Neural cell (in vitro differentiated cells): ENCODE measurements at regions not wholly inside any gene's neighbourhood (a gene's known extent, or its start where the extent isn't known, plus 50 kb on each side); places are given as distances from the start of the nearest gene placed in this dataset.

Source experiments
- H2AFZ ChIP-seq: fragments of 200-600, 300-800 bp; sonication (generic), shearing (Covaris generic); 2 replicates; pipeline ENCODE4 v1.6.0; 2014; ENCODE audit warnings: low read depth, mild to moderate bottlenecking, antibody characterized with exemption, low read length, moderate library complexity
- H3F3A ChIP-seq: fragments of 200-600 bp; shearing (Covaris generic); 2 replicates; pipeline ENCODE4 v1.6.1; 2016; ENCODE audit warnings: mild to moderate bottlenecking, moderate library complexity, mixed read lengths, antibody characterized with exemption, low read length; ENCODE audit not compliant: insufficient read depth, poor library complexity, severe bottlenecking
- H3K27ac ChIP-seq: fragments of 200-600, 300-800 bp; sonication (generic), shearing (Covaris generic); 2 replicates; pipeline ENCODE4 v1.5.1; 2014; ENCODE audit warnings: mild to moderate bottlenecking, low read length, moderate library complexity
- H3K27me3 ChIP-seq: fragments of 300-800, 200-600 bp; sonication (generic), shearing (Covaris generic); 2 replicates; pipeline ENCODE4 v1.6.0; 2014; ENCODE audit warnings: mild to moderate bottlenecking, low read depth, low read length, moderate library complexity; ENCODE audit not compliant: insufficient read depth
- H3K36me3 ChIP-seq: fragments of 300-800, 200-600 bp; sonication (generic), shearing (Covaris generic); 2 replicates; pipeline ENCODE4 v1.5.1; 2014; ENCODE audit warnings: mild to moderate bottlenecking, antibody characterized with exemption, low read length, moderate library complexity; ENCODE audit not compliant: insufficient read depth
- H3K4me2 ChIP-seq: fragments of 300-800, 200-600 bp; sonication (generic), shearing (Covaris generic); 2 replicates; pipeline ENCODE4 v1.6.0; 2014; ENCODE audit warnings: mild to moderate bottlenecking, low read length
- H3K4me3 ChIP-seq: fragments of 300-800, 200-600 bp; sonication (generic), shearing (Covaris generic); 2 replicates; pipeline ENCODE4 v1.5.1; 2014; ENCODE audit warnings: mild to moderate bottlenecking, low read length, moderate library complexity
- H3K79me2 ChIP-seq: fragments of 200-600 bp; shearing (Covaris generic); replicated peaks from 2 replicates; pipeline ENCODE4 v1.6.0; 2014; ENCODE audit warnings: mild to moderate bottlenecking, low read length, moderate library complexity; ENCODE audit not compliant: insufficient read depth
- H3K9ac ChIP-seq: fragments of 300-800, 200-600 bp; sonication (generic), shearing (Covaris generic); 2 replicates; pipeline ENCODE4 v1.6.1; 2016; ENCODE audit warnings: mild to moderate bottlenecking, low read length, mixed read lengths
- H3K9me2 ChIP-seq: fragments of 200-600 bp; shearing (Covaris generic); 2 replicates; pipeline ENCODE4 v1.6.1; 2016; ENCODE audit warnings: mild to moderate bottlenecking, low read length, mixed read lengths; ENCODE audit not compliant: insufficient read depth
- H3K9me3 ChIP-seq: fragments of 200-600, 300-800 bp; sonication (generic), shearing (Covaris generic); 2 replicates; pipeline ENCODE4 v1.6.1; 2016; ENCODE audit warnings: mild to moderate bottlenecking, mixed run types, low read length, moderate library complexity, mixed read lengths
- H4K20me1 ChIP-seq: fragments of 200-600 bp; shearing (Covaris generic); 2 replicates; pipeline ENCODE4 v1.6.1; 2016; ENCODE audit warnings: mild to moderate bottlenecking, mixed run types; ENCODE audit not compliant: insufficient read depth
- EP300 ChIP-seq: fragments of 450-650 bp; conservative IDR thresholded peaks from 2 replicates; pipeline ENCODE4 v1.6.1; 2014; ENCODE audit warnings: antibody characterized with exemption, mild to moderate bottlenecking, moderate library complexity; ENCODE audit not compliant: poor library complexity, severe bottlenecking
- EZH2 ChIP-seq: fragments of 200-600, 300-800 bp; shearing (Covaris generic), sonication (generic); IDR thresholded peaks from 2 replicates; pipeline ENCODE4 v1.6.1; 2014; ENCODE audit warnings: antibody characterized with exemption, low read length, borderline replicate concordance, mild to moderate bottlenecking; ENCODE audit not compliant: insufficient read depth, poor library complexity, severe bottlenecking
- MXI1 ChIP-seq: fragments of 450-650 bp; conservative IDR thresholded peaks from 2 replicates; pipeline ENCODE4 v1.6.1; 2014; ENCODE audit warnings: antibody characterized with exemption, mild to moderate bottlenecking; ENCODE audit not compliant: poor library complexity, severe bottlenecking
- POLR2AphosphoS5 ChIP-seq: IDR thresholded peaks from 2 replicates; pipeline ENCODE4 v1.6.1; 2012
- RAD21 ChIP-seq: fragments of 450-650 bp; conservative IDR thresholded peaks from 2 replicates; pipeline ENCODE4 v1.6.1; 2014; ENCODE audit warnings: antibody characterized with exemption, mild to moderate bottlenecking, moderate library complexity
- SMC3 ChIP-seq: fragments of 450-650 bp; conservative IDR thresholded peaks from 2 replicates; pipeline ENCODE4 v1.6.1; 2014; ENCODE audit warnings: antibody characterized with exemption, mild to moderate bottlenecking, moderate library complexity; ENCODE audit not compliant: poor library complexity
- TAF1 ChIP-seq: IDR thresholded peaks from 2 replicates; pipeline ENCODE4 v1.6.1; 2012; ENCODE audit warnings: low read depth
- TF ChIP-seq, protein P1 (sequence below): fragments of 450-650 bp; IDR thresholded peaks from 2 replicates; pipeline ENCODE4 v1.5.1; 2014; ENCODE audit warnings: antibody characterized with exemption, mild to moderate bottlenecking, moderate library complexity; ENCODE audit not compliant: poor library complexity, severe bottlenecking
- TF ChIP-seq, protein P2 (sequence below): IDR thresholded peaks from 2 replicates; pipeline ENCODE4 v1.6.1; 2012; ENCODE audit warnings: borderline replicate concordance

DNA sequence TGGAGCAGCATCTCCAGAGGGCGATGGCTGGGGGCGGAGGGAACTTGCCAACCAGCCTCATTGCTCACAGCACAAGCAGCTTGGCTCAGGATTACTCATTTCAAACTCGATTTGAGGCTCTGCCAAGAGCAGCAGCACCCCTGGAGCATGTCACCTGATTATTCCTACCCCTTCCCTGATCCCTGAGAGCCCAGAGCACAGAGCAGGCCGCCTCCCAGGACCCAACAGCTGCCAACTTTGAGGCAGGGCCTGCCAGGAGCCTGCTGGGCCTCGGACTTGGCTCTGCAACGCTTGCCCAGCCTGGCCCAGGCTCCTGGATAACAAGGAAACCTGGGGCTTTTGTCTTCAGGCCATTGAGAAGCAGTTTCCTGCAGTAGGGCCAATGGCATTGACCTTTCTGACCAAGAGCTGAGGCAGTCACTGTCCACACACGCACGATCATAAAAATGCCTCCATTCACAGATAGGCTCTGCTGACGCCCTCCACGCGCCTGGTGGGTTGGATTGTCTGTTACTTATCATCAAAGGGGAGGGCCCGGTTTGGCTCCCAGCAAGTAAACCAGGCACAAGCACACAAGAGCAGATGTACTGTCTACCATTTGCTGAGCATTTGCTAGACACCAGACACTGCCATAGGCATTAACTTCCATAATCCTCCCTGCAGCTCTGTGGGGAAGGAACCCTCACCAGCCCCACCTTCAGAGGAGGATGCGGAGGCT is 406.6 kb upstream of the EEF2KMT start:
- TF ChIP-seq EZH2 = no peak
- no peak for TF ChIP-seq RAD21
- no peak for TF ChIP-seq TAF1
- no peak for TF ChIP-seq MXI1
- TF ChIP-seq, protein P1, sequence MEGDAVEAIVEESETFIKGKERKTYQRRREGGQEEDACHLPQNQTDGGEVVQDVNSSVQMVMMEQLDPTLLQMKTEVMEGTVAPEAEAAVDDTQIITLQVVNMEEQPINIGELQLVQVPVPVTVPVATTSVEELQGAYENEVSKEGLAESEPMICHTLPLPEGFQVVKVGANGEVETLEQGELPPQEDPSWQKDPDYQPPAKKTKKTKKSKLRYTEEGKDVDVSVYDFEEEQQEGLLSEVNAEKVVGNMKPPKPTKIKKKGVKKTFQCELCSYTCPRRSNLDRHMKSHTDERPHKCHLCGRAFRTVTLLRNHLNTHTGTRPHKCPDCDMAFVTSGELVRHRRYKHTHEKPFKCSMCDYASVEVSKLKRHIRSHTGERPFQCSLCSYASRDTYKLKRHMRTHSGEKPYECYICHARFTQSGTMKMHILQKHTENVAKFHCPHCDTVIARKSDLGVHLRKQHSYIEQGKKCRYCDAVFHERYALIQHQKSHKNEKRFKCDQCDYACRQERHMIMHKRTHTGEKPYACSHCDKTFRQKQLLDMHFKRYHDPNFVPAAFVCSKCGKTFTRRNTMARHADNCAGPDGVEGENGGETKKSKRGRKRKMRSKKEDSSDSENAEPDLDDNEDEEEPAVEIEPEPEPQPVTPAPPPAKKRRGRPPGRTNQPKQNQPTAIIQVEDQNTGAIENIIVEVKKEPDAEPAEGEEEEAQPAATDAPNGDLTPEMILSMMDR = no peak
- no peak for TF ChIP-seq EP300
- TF ChIP-seq SMC3 = no peak
- TF ChIP-seq, protein P2, sequence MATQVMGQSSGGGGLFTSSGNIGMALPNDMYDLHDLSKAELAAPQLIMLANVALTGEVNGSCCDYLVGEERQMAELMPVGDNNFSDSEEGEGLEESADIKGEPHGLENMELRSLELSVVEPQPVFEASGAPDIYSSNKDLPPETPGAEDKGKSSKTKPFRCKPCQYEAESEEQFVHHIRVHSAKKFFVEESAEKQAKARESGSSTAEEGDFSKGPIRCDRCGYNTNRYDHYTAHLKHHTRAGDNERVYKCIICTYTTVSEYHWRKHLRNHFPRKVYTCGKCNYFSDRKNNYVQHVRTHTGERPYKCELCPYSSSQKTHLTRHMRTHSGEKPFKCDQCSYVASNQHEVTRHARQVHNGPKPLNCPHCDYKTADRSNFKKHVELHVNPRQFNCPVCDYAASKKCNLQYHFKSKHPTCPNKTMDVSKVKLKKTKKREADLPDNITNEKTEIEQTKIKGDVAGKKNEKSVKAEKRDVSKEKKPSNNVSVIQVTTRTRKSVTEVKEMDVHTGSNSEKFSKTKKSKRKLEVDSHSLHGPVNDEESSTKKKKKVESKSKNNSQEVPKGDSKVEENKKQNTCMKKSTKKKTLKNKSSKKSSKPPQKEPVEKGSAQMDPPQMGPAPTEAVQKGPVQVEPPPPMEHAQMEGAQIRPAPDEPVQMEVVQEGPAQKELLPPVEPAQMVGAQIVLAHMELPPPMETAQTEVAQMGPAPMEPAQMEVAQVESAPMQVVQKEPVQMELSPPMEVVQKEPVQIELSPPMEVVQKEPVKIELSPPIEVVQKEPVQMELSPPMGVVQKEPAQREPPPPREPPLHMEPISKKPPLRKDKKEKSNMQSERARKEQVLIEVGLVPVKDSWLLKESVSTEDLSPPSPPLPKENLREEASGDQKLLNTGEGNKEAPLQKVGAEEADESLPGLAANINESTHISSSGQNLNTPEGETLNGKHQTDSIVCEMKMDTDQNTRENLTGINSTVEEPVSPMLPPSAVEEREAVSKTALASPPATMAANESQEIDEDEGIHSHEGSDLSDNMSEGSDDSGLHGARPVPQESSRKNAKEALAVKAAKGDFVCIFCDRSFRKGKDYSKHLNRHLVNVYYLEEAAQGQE = no peak
- no peak for TF ChIP-seq POLR2AphosphoS5

DNA sequence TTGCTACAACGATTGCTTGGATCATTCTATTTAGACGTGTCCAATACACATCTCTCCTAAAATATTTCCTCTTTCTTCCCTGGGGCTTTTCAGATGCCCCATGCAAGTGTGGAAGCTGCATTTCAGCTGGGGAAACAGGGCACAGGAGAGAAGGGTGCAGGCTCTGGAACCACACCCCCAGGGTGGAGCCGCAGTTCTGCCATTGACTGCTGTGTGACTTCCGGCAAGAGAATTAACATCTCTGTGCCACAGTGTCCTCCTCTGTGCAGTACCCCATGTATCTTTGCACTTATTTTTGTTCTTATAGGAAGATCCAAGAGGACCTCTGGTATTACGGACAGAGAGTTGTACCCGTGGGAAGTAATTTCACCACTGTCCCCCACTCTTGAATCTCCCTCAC is 405.3 kb upstream of the EEF2KMT start:
- no peaks in the 10 kb centered on the region for H3K27me3 ChIP-seq
- TF ChIP-seq RAD21 = no peak
- TF ChIP-seq, protein P2 = no peak
- TF ChIP-seq, protein P1 = no peak
- TF ChIP-seq MXI1 = no peak
- TF ChIP-seq EZH2 = no peak
- TF ChIP-seq POLR2AphosphoS5 = no peak
- no peak overlapping the region for H3K4me2 ChIP-seq
- H3K27ac ChIP-seq = no peak overlapping the region
- H3K79me2 ChIP-seq = no peaks in the 10 kb centered on the region
- H4K20me1 ChIP-seq = no peaks in the 10 kb centered on the region
- no peaks in the 10 kb centered on the region for H3K9me2 ChIP-seq
- H3K4me3 ChIP-seq = no peak overlapping the region
- no peaks in the 10 kb centered on the region for H3K36me3 ChIP-seq
- H3K9ac ChIP-seq = no peak overlapping the region
- H2AFZ ChIP-seq = no peak overlapping the region
- no peaks in the 10 kb centered on the region for H3F3A ChIP-seq
- no peaks in the 10 kb centered on the region for H3K9me3 ChIP-seq

More for the DNA sequence above, 406.6 kb upstream of the EEF2KMT start:
- Histone ChIP-seq H2AFZ (no peak overlapping the region), H3K4me2 (no peak overlapping the region), H3K9me3 (no peaks in the 10 kb centered on the region), H3K9ac (no peak overlapping the region), H3K27me3 (no peaks in the 10 kb centered on the region), H3K27ac (no peak overlapping the region), H4K20me1 (no peaks in the 10 kb centered on the region), H3K9me2 (no peaks in the 10 kb centered on the region), H3K4me3 (no peak overlapping the region), H3F3A (no peaks in the 10 kb centered on the region), H3K36me3 (no peaks in the 10 kb centered on the region), H3K79me2 (no peaks in the 10 kb centered on the region)
